Mesenchymal stem cell (in vitro differentiated cells and primary cell): ENCODE measurements at regions not wholly inside any gene's neighbourhood (a gene's known extent, or its start where the extent isn't known, plus 50 kb on each side); places are given as distances from the start of the nearest gene placed in this dataset.

Experiments
- DNase-seq: peaks from one replicate; pipeline ENCODE4 v3.0.0-alpha.2; 2013
- H2AFZ ChIP-seq: one replicate; pipeline ENCODE4 v1.6.1; 2013; ENCODE audit warnings: low read depth, mild to moderate bottlenecking, control low read depth, inconsistent platforms, low read length, moderate library complexity
- H2AK5ac ChIP-seq: 2 replicates; pipeline ENCODE4 v1.6.1; 2013; ENCODE audit warnings: low read length, moderate library complexity, mild to moderate bottlenecking, inconsistent platforms; ENCODE audit not compliant: severe bottlenecking
- H2BK120ac ChIP-seq: one replicate; pipeline ENCODE4 v1.6.1; 2013; ENCODE audit warnings: low read depth, mild to moderate bottlenecking, inconsistent platforms, low read length, moderate library complexity
- H2BK12ac ChIP-seq, 2 experiments: one replicate each; pipeline ENCODE4 v1.6.1; 2013; ENCODE audit warnings: inconsistent platforms in 2 of 2, low read length in 2 of 2, mild to moderate bottlenecking in 2 of 2, moderate library complexity in 2 of 2, control low read depth in 1 of 2
- H2BK15ac ChIP-seq: one replicate; pipeline ENCODE4 v1.6.1; 2013; ENCODE audit warnings: mild to moderate bottlenecking, low read depth, inconsistent platforms; ENCODE audit not compliant: poor library complexity, severe bottlenecking
- H2BK5ac ChIP-seq: 2 replicates; pipeline ENCODE4 v1.6.1; 2013; ENCODE audit warnings: low read depth, mild to moderate bottlenecking, low read length, control low read depth, inconsistent platforms; ENCODE audit not compliant: poor library complexity, severe bottlenecking
- H3K14ac ChIP-seq, 2 experiments: one replicate each; pipeline ENCODE4 v1.6.1; 2013; ENCODE audit warnings: inconsistent platforms in 2 of 2, low read length in 2 of 2, control low read depth in 1 of 2, mild to moderate bottlenecking in 1 of 2, moderate library complexity in 1 of 2
- H3K18ac ChIP-seq, 2 experiments: one replicate each; pipeline ENCODE4 v1.6.1; 2013; ENCODE audit warnings: inconsistent platforms in 2 of 2, low read length in 2 of 2, control low read depth in 1 of 2, low read depth in 1 of 2, mild to moderate bottlenecking in 1 of 2
- H3K23ac ChIP-seq, 2 experiments: one replicate each; pipeline ENCODE4 v1.6.1; 2013; ENCODE audit warnings: inconsistent platforms in 2 of 2, low read length in 2 of 2, mild to moderate bottlenecking in 2 of 2, moderate library complexity in 2 of 2, control low read depth in 1 of 2
- H3K27ac ChIP-seq: 2 replicates; pipeline ENCODE4 v1.5.1; 2013; ENCODE audit warnings: mild to moderate bottlenecking, moderate library complexity, low read length, control low read depth, inconsistent platforms; ENCODE audit not compliant: poor library complexity, severe bottlenecking
- H3K27me3 ChIP-seq, 2 experiments: 2 replicates each; pipeline versions ENCODE4 v1.6.1 to v1.7.0; 2013; ENCODE audit warnings: low read length in 2 of 2, mild to moderate bottlenecking in 2 of 2, moderate library complexity in 2 of 2, control low read depth in 1 of 2, inconsistent platforms in 1 of 2; ENCODE audit not compliant: control insufficient read depth in 1 of 2, insufficient read depth in 1 of 2
- H3K36me3 ChIP-seq, 2 experiments: 2 replicates each; pipeline versions ENCODE4 v1.6.1 to v1.7.0; 2013; ENCODE audit warnings: low read length in 2 of 2, control low read depth in 1 of 2, inconsistent platforms in 1 of 2, low read depth in 1 of 2, mild to moderate bottlenecking in 1 of 2; ENCODE audit not compliant: insufficient read depth in 2 of 2, control insufficient read depth in 1 of 2
- H3K4ac ChIP-seq, 2 experiments: one replicate each; pipeline ENCODE4 v1.6.1; 2013; ENCODE audit warnings: inconsistent platforms in 2 of 2, low read length in 2 of 2, mild to moderate bottlenecking in 2 of 2, moderate library complexity in 2 of 2, control low read depth in 1 of 2, low read depth in 1 of 2
- H3K4me1 ChIP-seq: 2 replicates; pipeline ENCODE4 v1.6.1; 2013; ENCODE audit warnings: low read depth, low read length, control low read depth; ENCODE audit not compliant: control insufficient read depth, insufficient read depth
- H3K4me2 ChIP-seq: 2 replicates; pipeline ENCODE4 v1.6.1; 2013; ENCODE audit warnings: low read length, mild to moderate bottlenecking, inconsistent platforms; ENCODE audit not compliant: poor library complexity, severe bottlenecking
- H3K4me3 ChIP-seq, 2 experiments: 2 replicates each; pipeline versions ENCODE4 v1.5.1 to v1.7.0; 2013; ENCODE audit warnings: low read length in 2 of 2, mild to moderate bottlenecking in 2 of 2, control low read depth in 1 of 2, low read depth in 1 of 2; ENCODE audit not compliant: insufficient read depth in 1 of 2
- H3K79me1 ChIP-seq: replicated peaks from 2 replicates; pipeline ENCODE4 v1.6.1; 2013; ENCODE audit warnings: mild to moderate bottlenecking, control low read depth, low read length, inconsistent platforms; ENCODE audit not compliant: poor library complexity, severe bottlenecking
- H3K9ac ChIP-seq: 2 replicates; pipeline ENCODE4 v1.7.0; 2013; ENCODE audit warnings: mild to moderate bottlenecking, low read length, moderate library complexity
- H3K9me3 ChIP-seq: 2 replicates; pipeline ENCODE4 v1.7.0; 2013; ENCODE audit warnings: mild to moderate bottlenecking, low read length; ENCODE audit not compliant: control insufficient read depth
- H4K8ac ChIP-seq: one replicate; pipeline ENCODE4 v1.6.1; 2013; ENCODE audit warnings: inconsistent platforms, mild to moderate bottlenecking, low read length, moderate library complexity
- H4K91ac ChIP-seq: one replicate; pipeline ENCODE4 v1.6.1; 2013; ENCODE audit warnings: mild to moderate bottlenecking, low read length, inconsistent platforms
- WGBS: methylation state at CpG from one replicate; pipeline ENCODE4 v1.1.7; 2013; ENCODE audit warnings: mixed read lengths; 5-methylcytosine and 5-hydroxymethylcytosine counted together

- Histone ChIP-seq H2BK120ac (no peak overlapping the region), H3K23ac (no peak overlapping the region), H3K79me1 (no peaks in the 10 kb centered on the region), H2BK5ac (no peak overlapping the region), H3K27ac (no peak overlapping the region), H3K27me3 (peaks cover 0 to 15% of the 10 kb centered on the region in 2 experiments), H2AK5ac (no peak overlapping the region), H2BK12ac (no peak overlapping the region), H3K4me2 (no peak overlapping the region), H3K36me3 (no peaks in the 10 kb centered on the region), H4K8ac (no peak overlapping the region), H2BK15ac (no peak overlapping the region), H2AFZ (no peak overlapping the region), H3K9me3 (no peaks in the 10 kb centered on the region), H3K9ac (no peak overlapping the region), H3K4me3 (no peak overlapping the region), H3K18ac (no peak overlapping the region), H4K91ac (no peak overlapping the region), H3K4ac (no peak overlapping the region), H3K4me1 (no peaks in the 10 kb centered on the region), H3K14ac (no peak overlapping the region)
- no peak for DNase-seq
- 91% methylated on average over 4 of the region's 4 CpGs for WGBS
Observed at GRCh38 chrX:44428989-44429627, 85.6 kb upstream of the EFHC2 start.

DNA sequence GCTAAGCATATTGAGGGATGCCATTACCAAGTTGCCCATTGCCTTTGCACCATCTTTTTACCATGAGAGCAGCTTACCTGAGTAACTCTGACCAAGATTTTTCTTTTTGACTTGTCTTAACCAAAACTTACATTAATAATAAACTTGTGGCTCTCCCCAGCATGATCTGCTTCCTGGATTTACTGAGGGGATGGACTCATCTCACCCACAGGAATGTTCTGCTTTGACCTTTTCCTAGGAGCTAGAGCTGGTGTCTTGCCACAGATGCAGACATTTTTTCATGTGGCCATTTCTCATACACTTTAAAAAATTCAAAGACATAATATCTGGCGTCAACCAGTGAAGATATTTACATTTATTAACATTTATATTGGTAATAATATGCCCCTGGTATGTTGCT is 79.2 kb upstream of the EFHC2 start:
- Histone ChIP-seq H3K23ac (no peak overlapping the region), H3K4me1 (no peaks in the 10 kb centered on the region), H3K4me2 (no peak overlapping the region), H3K9ac (no peak overlapping the region), H3K79me1 (no peaks in the 10 kb centered on the region), H2BK12ac (no peak overlapping the region), H2BK15ac (no peak overlapping the region), H3K27me3 (peaks cover 0 to 33% of the 10 kb centered on the region in 2 experiments), H2AFZ (no peak overlapping the region), H3K14ac (no peak overlapping the region), H4K91ac (no peak overlapping the region), H3K18ac (no peak overlapping the region), H4K8ac (no peak overlapping the region), H3K9me3 (no peaks in the 10 kb centered on the region), H3K4ac (no peak overlapping the region), H3K4me3 (no peak overlapping the region), H2AK5ac (no peak overlapping the region), H3K27ac (peak overlapping the region; percentile 47), H2BK5ac (no peak overlapping the region), H3K36me3 (no peaks in the 10 kb centered on the region), H2BK120ac (no peak overlapping the region)
- no CpG with 5 or more reads among the region's 1 CpG for WGBS
- DNase-seq, result peak; percentile 4

- Histone ChIP-seq H2AFZ (no peak overlapping the region), H3K4me3 (no peak overlapping the region), H3K14ac (no peak overlapping the region), H3K23ac (no peak overlapping the region), H2BK12ac (no peak overlapping the region), H3K79me1 (no peaks in the 10 kb centered on the region), H4K8ac (no peak overlapping the region), H2BK15ac (no peak overlapping the region), H3K4ac (no peak overlapping the region), H3K18ac (peak overlapping the region in 1 of 2 experiments; percentile 8), H3K9ac (no peak overlapping the region), H3K27me3 (peaks cover 0 to 11% of the 10 kb centered on the region in 2 experiments), H3K4me1 (no peaks in the 10 kb centered on the region), H4K91ac (no peak overlapping the region), H3K27ac (no peak overlapping the region), H3K4me2 (no peak overlapping the region), H2AK5ac (no peak overlapping the region), H2BK5ac (no peak overlapping the region), H2BK120ac (no peak overlapping the region), H3K36me3 (no peaks in the 10 kb centered on the region), H3K9me3 (no peaks in the 10 kb centered on the region)
- DNase-seq, result no peak
- 76% methylated on average over 4 of the region's 4 CpGs for WGBS
Observed at GRCh38 chrX:44415639-44416386, 72.3 kb upstream of the EFHC2 start.

- H3K14ac ChIP-seq, result no peak overlapping the region
- no peak overlapping the region for H2BK5ac ChIP-seq
- no peaks in the 10 kb centered on the region for H3K4me1 ChIP-seq
- H3K4me2 ChIP-seq, result no peak overlapping the region
- H3K4me3 ChIP-seq, result no peak overlapping the region
- H3K36me3 ChIP-seq, result no peaks in the 10 kb centered on the region
- H2BK15ac ChIP-seq, result no peak overlapping the region
- H3K27me3 ChIP-seq, result no peaks in the 10 kb centered on the region
- DNase-seq, result no peak
- peaks cover 8% of the 10 kb centered on the region for H3K9me3 ChIP-seq
- no peaks in the 10 kb centered on the region for H3K79me1 ChIP-seq
- no peak overlapping the region for H2BK12ac ChIP-seq
- WGBS, result no CpG with 5 or more reads among the region's 4 CpGs
- no peak overlapping the region for H2AK5ac ChIP-seq
- no peak overlapping the region for H2AFZ ChIP-seq
- H3K18ac ChIP-seq, result no peak overlapping the region
- no peak overlapping the region for H3K27ac ChIP-seq
- H3K23ac ChIP-seq, result no peak overlapping the region
- no peak overlapping the region for H4K91ac ChIP-seq
- no peak overlapping the region for H3K4ac ChIP-seq
- no peak overlapping the region for H2BK120ac ChIP-seq
- H3K9ac ChIP-seq, result peak overlapping the region; percentile 35
- no peak overlapping the region for H4K8ac ChIP-seq
Observed at GRCh38 chrX:44401151-44401550, 57.7 kb upstream of the EFHC2 start.
